Astrocyte of the cerebellum (primary cell): ENCODE measurements at regions not wholly inside any gene's neighbourhood (a gene's known extent, or its start where the extent isn't known, plus 50 kb on each side); places are given as distances from the start of the nearest gene placed in this dataset.

Source experiments
- DNase-seq: peaks from one replicate; pipeline ENCODE4 v3.0.0-alpha.2; 2011; ENCODE audit warnings: low read depth
- H3K4me3 ChIP-seq: 2 replicates; pipeline ENCODE4 v1.5.1; 2011; ENCODE audit warnings: mild to moderate bottlenecking, low read depth, low read length, moderate library complexity
- CTCF ChIP-seq: IDR thresholded peaks from 2 replicates; pipeline ENCODE4 v1.5.1; 2012; ENCODE audit warnings: low read length, low read depth, moderate library complexity, mild to moderate bottlenecking; ENCODE audit errors: missing control alignments
- in situ Hi-C: cut with HindIII; loops from 2 replicates; pipeline ENCODE4 v1.10.0; 2017; ENCODE audit warnings: low sequenced_read_pairs

DNA sequence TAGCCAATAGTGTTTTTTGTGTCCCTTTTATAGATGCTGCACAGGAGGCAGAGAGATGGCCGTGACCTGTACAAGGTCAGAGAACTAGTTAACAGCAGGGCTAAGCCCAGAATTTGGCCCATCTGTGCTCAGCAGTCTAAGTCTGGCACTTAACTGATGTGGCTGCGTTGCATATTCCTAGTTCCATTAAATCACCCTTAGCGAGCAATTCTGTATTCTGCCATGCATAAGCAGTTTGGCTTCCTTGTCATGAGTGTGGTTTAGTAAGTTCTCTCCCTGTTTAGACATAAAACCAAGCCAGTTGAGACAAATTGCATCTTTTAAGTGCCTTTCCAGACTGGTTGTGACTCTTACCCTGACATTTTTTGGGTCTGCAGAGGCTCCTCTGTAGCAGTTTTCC, 230.6 kb upstream of the TENM4 start:
- DNase-seq = no peak
- no peak overlapping the region for H3K4me3 ChIP-seq
- no peak for TF ChIP-seq CTCF
- in situ Hi-C loops = no loop called here

DNA sequence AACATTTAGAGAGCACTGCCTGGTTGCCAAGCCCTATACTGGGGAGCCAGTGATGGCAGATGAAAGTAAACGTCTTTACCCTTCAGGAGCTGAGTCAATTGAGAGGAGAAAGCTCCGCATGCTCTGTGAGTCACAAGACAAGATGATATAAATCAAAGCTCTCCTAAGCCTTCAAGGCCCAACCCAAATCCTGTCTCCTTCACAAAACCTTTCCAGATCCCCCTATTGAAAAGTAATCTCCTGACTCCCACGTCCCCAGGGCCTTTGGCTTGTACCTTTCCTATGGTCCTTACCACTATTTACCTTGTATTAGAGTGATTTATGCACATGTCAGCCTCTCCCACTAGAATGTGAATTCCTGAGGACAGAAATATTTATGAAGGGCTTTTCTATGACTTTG, 230.1 kb upstream of the TENM4 start:
- in situ Hi-C loops = no loop called here
- no peak for DNase-seq
- no peak for TF ChIP-seq CTCF
- no peak overlapping the region for H3K4me3 ChIP-seq

DNA sequence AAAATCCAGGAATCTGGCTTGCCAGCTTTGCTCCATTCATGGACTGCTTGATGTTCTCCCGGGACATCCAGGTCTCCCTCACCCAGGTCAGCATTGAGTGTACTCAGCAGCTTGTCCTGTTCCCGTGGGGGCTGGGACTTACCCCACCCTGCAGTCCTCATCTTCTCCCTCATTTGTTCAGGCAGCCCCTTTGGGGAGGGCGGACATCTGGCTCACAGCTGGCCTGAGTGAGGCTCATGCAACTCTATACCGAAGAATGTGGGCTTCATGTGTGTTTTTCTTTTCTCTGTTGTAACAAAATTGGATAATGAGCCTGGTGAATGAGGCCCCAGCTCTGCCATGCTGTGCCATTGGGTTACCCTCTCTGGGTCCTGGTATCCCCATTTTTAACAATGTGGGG, 227.7 kb upstream of the TENM4 start:
- TF ChIP-seq CTCF = no peak
- no peak for DNase-seq
- no peak overlapping the region for H3K4me3 ChIP-seq
- in situ Hi-C loops = no loop called here

GRCh38 chr11:79667380-79667779, 226.6 kb upstream of the TENM4 start:
- no peak overlapping the region for H3K4me3 ChIP-seq
- in situ Hi-C loops = no loop called here
- no peak for DNase-seq
- no peak for TF ChIP-seq CTCF

GRCh38 chr11:79663017-79663416, 222.2 kb upstream of the TENM4 start:
- no peak for DNase-seq
- in situ Hi-C loops = no loop called here
- H3K4me3 ChIP-seq = no peak overlapping the region
- TF ChIP-seq CTCF = no peak

DNA sequence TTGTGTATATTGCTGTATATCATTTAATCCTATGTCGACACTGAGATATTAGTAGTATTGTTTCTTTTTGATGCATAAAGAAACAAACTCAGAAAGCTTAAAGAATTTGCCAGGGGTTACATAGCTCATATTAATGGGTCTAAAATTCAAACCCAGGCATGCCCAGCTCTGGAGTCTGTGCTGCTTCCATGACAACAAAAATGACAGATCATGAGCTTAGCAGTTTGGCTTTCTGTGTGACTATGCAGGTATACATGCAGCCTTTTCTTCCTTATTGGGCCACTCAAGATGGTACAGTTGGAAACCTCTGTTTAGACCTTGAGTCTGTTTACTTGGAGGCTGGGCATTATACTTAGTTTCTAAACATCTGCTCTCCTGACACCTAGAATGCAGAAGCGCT, 220.5 kb upstream of the TENM4 start:
- no peak overlapping the region for H3K4me3 ChIP-seq
- no peak for DNase-seq
- in situ Hi-C loops = no loop called here
- no peak for TF ChIP-seq CTCF
